ENCODE measurements at regions not wholly inside any gene's neighbourhood (a gene's known extent, or its start where the extent isn't known, plus 50 kb on each side); places are given as distances from the start of the nearest gene placed in this dataset.
"Not testable (repeated sequence)": the region's sequence is repeated elsewhere in the genome, so short reads cannot be mapped to it uniquely, and the experiment has no call there.

- no peak overlapping the region for H3K9ac ChIP-seq (ENCODE audit: insufficient read depth, low read length)
- no peak overlapping the region for H3K4me3 ChIP-seq (replicated peaks in 1 of 4; ENCODE audit: control extremely low read depth in 1 of 4, insufficient read depth in 1 of 4, low read depth in 3 of 4, low read length in 4 of 4)
- no peaks in the 10 kb centered on the region for H3K4me1 ChIP-seq (ENCODE audit: control insufficient read depth, extremely low read depth, insufficient read depth, low read length)
- no peaks in the 10 kb centered on the region for H3K79me2 ChIP-seq (ENCODE audit: control insufficient read depth, insufficient read depth, low read length)
- H3K4me2 ChIP-seq (ENCODE audit: extremely low read depth, insufficient read depth, low read length), result no peak overlapping the region
- TF ChIP-seq EZH2 (IDR thresholded peaks at IDR 0.05; ENCODE audit: low read length, missing control alignments) (no peak), CTCF (conservative IDR thresholded peaks at IDR 0.05 in 1 of 2, IDR thresholded peaks at IDR 0.05 in 1 of 2; ENCODE audit: low read depth in 1 of 2, low read length in 2 of 2) (no peak)
- no peak for DNase-seq (ENCODE audit: low read depth in 2 of 2)
- H3K27me3 ChIP-seq (ENCODE audit: control insufficient read depth, insufficient read depth, low read length), result no peaks in the 10 kb centered on the region
- no peaks in the 10 kb centered on the region for H3K36me3 ChIP-seq (ENCODE audit: control insufficient read depth, insufficient read depth, low read length)
- no peak overlapping the region for H2AFZ ChIP-seq (ENCODE audit: low read length)
- H3K27ac ChIP-seq (ENCODE audit: insufficient read depth, low read length), result no peak overlapping the region
- no peaks in the 10 kb centered on the region for H4K20me1 ChIP-seq (ENCODE audit: control insufficient read depth, extremely low read depth, insufficient read depth, low read length)
- no peaks in the 10 kb centered on the region for H3K9me3 ChIP-seq (ENCODE audit: control insufficient read depth, insufficient read depth, low read depth, low read length)
Measured at GRCh38 chr10:25748509-25748908, 185.5 kb upstream of the MYO3A start.

- peak in 1 of 2 donors; percentile 81 for DNase-seq (ENCODE audit: low read depth in 2 of 2)
- no peak overlapping the region for H3K4me3 ChIP-seq (replicated peaks in 1 of 4; ENCODE audit: control extremely low read depth in 1 of 4, insufficient read depth in 1 of 4, low read depth in 3 of 4, low read length in 4 of 4)
- H3K79me2 ChIP-seq (ENCODE audit: control insufficient read depth, insufficient read depth, low read length), result no peaks in the 10 kb centered on the region
- H3K27ac ChIP-seq (ENCODE audit: insufficient read depth, low read length), result no peak overlapping the region
- H3K9ac ChIP-seq (ENCODE audit: insufficient read depth, low read length), result no peak overlapping the region
- no peaks in the 10 kb centered on the region for H3K4me1 ChIP-seq (ENCODE audit: control insufficient read depth, extremely low read depth, insufficient read depth, low read length)
- no peaks in the 10 kb centered on the region for H4K20me1 ChIP-seq (ENCODE audit: control insufficient read depth, extremely low read depth, insufficient read depth, low read length)
- TF ChIP-seq CTCF (conservative IDR thresholded peaks at IDR 0.05 in 1 of 2, IDR thresholded peaks at IDR 0.05 in 1 of 2; ENCODE audit: low read depth in 1 of 2, low read length in 2 of 2) (no peak), EZH2 (IDR thresholded peaks at IDR 0.05; ENCODE audit: low read length, missing control alignments) (no peak)
- H3K4me2 ChIP-seq (ENCODE audit: extremely low read depth, insufficient read depth, low read length), result no peak overlapping the region
- no peaks in the 10 kb centered on the region for H3K9me3 ChIP-seq (ENCODE audit: control insufficient read depth, insufficient read depth, low read depth, low read length)
- no peaks in the 10 kb centered on the region for H3K36me3 ChIP-seq (ENCODE audit: control insufficient read depth, insufficient read depth, low read length)
- H3K27me3 ChIP-seq (ENCODE audit: control insufficient read depth, insufficient read depth, low read length), result no peaks in the 10 kb centered on the region
- H2AFZ ChIP-seq (ENCODE audit: low read length), result no peak overlapping the region
Measured at GRCh38 chr10:25753776-25754175, 180.3 kb upstream of the MYO3A start.

GRCh38 chr10:25755874-25756273, 178.2 kb upstream of the MYO3A start:
- not testable (repeated sequence) for H3K9ac ChIP-seq (ENCODE audit: insufficient read depth, low read length); H3K27me3 ChIP-seq (ENCODE audit: control insufficient read depth, insufficient read depth, low read length); H2AFZ ChIP-seq (ENCODE audit: low read length); H3K79me2 ChIP-seq (ENCODE audit: control insufficient read depth, insufficient read depth, low read length); H3K9me3 ChIP-seq (ENCODE audit: control insufficient read depth, insufficient read depth, low read depth, low read length); H3K36me3 ChIP-seq (ENCODE audit: control insufficient read depth, insufficient read depth, low read length); H3K4me3 ChIP-seq (replicated peaks in 1 of 4; ENCODE audit: control extremely low read depth in 1 of 4, insufficient read depth in 1 of 4, low read depth in 3 of 4, low read length in 4 of 4); DNase-seq (ENCODE audit: low read depth in 2 of 2); H4K20me1 ChIP-seq (ENCODE audit: control insufficient read depth, extremely low read depth, insufficient read depth, low read length); H3K4me2 ChIP-seq (ENCODE audit: extremely low read depth, insufficient read depth, low read length); H3K4me1 ChIP-seq (ENCODE audit: control insufficient read depth, extremely low read depth, insufficient read depth, low read length); H3K27ac ChIP-seq (ENCODE audit: insufficient read depth, low read length)

All from fibroblast of lung (primary cell).